Urinary bladder (tissue), 3 donors: ENCODE measurements at regions not wholly inside any gene's neighbourhood (a gene's known extent, or its start where the extent isn't known, plus 50 kb on each side); places are given as distances from the start of the nearest gene placed in this dataset.

Experiments
- DNase-seq: peaks from one replicate; pipeline ENCODE4 v3.0.0-alpha.2; 2015; ENCODE audit errors: extremely low spot score
- H3K27ac ChIP-seq: one replicate; pipeline ENCODE4 v1.5.1; 2013; ENCODE audit warnings: low read depth, mild to moderate bottlenecking, moderate library complexity
- H3K36me3 ChIP-seq: one replicate; pipeline ENCODE4 v1.6.1; 2013; ENCODE audit warnings: mild to moderate bottlenecking, moderate library complexity; ENCODE audit not compliant: insufficient read depth
- H3K4me1 ChIP-seq: one replicate; pipeline ENCODE4 v1.6.1; 2013; ENCODE audit warnings: mild to moderate bottlenecking, moderate library complexity; ENCODE audit not compliant: insufficient read depth
- H3K4me3 ChIP-seq: one replicate; pipeline ENCODE4 v1.5.1; 2013; ENCODE audit warnings: low read depth, low read length
- WGBS: extraction: QIAGEN DNeasy Blood & Tissue Kit; methylation state at CpG from one replicate; pipeline ENCODE4 v1.1.7; 2013; 5-methylcytosine and 5-hydroxymethylcytosine counted together
- donor health status: healthy with polysubstance abuse.
- donor health status: healthy.

GRCh38 chr16:65994291-65994690 lies 372.2 kb upstream of the CDH5 start:
- H3K27ac ChIP-seq, result no peak overlapping the region
- H3K4me1 ChIP-seq, result no peaks in the 10 kb centered on the region
- H3K36me3 ChIP-seq, result no peaks in the 10 kb centered on the region
- 93% methylated on average over 2 of the region's 2 CpGs for WGBS
- DNase-seq, result no peak
- no peak overlapping the region for H3K4me3 ChIP-seq

DNA sequence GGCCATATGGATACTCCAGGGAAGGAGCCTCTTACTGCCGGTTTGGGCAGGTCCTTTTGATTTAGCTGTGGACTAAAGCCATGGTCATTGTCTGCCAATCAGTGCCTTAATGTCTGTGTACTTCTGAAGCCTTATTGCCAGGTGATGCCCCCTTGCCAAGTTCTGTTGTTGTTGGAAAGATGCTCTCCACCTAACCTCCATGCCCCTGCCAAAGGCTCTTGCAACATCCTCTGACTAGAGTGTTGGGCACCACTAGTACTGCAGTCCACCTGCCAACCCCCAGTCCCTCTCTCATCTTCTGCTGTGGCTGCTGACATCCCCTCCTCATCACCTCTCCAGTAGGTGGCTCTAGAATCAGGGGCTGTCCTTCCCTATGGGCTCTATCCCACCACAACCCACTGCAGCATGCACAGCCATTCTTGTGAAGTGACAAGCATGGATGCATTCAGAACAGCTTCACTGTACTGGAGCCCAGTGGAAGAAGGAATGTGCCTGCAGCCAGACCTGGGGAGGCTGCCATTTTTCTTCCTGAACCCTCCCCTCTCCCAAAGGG lies 375.3 kb upstream of the CDH5 start:
- Histone ChIP-seq H3K4me3 (no peak overlapping the region), H3K36me3 (no peaks in the 10 kb centered on the region), H3K4me1 (no peaks in the 10 kb centered on the region), H3K27ac (no peak overlapping the region)
- DNase-seq, result no peak
- 67% methylated on average over 1 of the region's 1 CpG for WGBS

GRCh38 chr16:65989861-65990604 lies 376.5 kb upstream of the CDH5 start:
- no peak for DNase-seq
- no peaks in the 10 kb centered on the region for H3K4me1 ChIP-seq
- H3K36me3 ChIP-seq, result no peaks in the 10 kb centered on the region
- H3K4me3 ChIP-seq, result no peak overlapping the region
- H3K27ac ChIP-seq, result no peak overlapping the region
- 62% methylated on average over 5 of the region's 5 CpGs for WGBS

DNA sequence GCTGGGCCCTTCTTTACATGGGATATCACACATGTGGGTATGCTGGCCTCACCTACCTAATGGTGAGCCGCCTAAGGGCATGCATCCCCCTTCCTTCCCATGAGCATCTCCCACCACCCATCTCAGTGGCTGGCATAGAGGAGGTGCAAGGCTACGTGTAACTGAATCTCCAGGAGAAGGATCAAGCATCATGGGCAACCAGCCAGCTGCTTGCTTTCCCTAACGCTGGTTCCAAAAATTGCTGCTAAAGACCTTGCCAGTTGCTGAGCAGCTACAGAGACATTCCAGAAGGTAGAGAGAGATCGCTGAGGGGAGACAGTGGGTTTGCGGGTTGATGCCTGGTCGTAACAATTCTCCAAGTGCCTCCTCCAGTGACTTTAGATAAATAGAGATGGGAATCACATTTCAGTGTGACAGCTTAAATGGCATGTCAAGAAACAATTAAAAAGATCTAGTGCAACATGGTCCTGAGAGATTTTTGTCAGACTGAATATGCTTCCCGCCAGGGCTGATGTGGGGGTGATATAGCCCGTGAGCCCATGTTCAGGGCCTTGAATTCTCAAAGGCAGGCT lies 378.4 kb upstream of the CDH5 start:
- Histone ChIP-seq H3K4me1 (no peaks in the 10 kb centered on the region), H3K4me3 (no peak overlapping the region), H3K36me3 (no peaks in the 10 kb centered on the region), H3K27ac (no peak overlapping the region)
- DNase-seq, result no peak
- WGBS, result 67% methylated on average over 8 of the region's 8 CpGs

DNA sequence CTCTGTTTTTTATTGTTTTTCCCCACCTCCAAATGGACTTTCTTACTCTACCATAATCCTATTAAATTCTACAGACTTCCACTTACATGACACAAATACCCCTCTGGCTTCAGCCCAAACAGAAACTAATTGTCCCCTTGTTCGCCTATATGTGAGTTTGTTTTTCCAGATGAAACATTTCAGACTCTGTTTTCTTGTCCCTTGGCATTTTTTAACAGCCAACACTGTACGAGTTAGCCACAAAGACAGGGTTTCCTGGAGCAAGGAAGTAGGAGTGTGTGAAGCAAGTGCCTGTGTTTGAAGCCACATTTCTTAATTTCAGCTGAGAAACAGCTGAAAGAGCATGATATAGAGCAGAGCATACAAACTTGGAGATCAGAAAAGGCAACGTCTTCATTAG lies 382.2 kb upstream of the CDH5 start:
- Histone ChIP-seq H3K4me1 (no peaks in the 10 kb centered on the region), H3K27ac (no peak overlapping the region), H3K4me3 (no peak overlapping the region), H3K36me3 (no peaks in the 10 kb centered on the region)
- 50% methylated on average over 3 of the region's 3 CpGs for WGBS
- DNase-seq, result no peak

- H3K4me3 ChIP-seq, result no peak overlapping the region
- H3K36me3 ChIP-seq, result no peaks in the 10 kb centered on the region
- no peak for DNase-seq
- 94% methylated on average over 2 of the region's 2 CpGs for WGBS
- no peaks in the 10 kb centered on the region for H3K4me1 ChIP-seq
- H3K27ac ChIP-seq, result no peak overlapping the region
Observed at GRCh38 chr16:65981057-65981456, 385.4 kb upstream of the CDH5 start.

GRCh38 chr16:65975049-65975708 lies 391.3 kb upstream of the CDH5 start:
- H3K4me1 ChIP-seq, result no peaks in the 10 kb centered on the region
- DNase-seq, result no peak
- H3K36me3 ChIP-seq, result no peaks in the 10 kb centered on the region
- WGBS, result 85% methylated on average over 7 of the region's 7 CpGs
- H3K27ac ChIP-seq, result no peak overlapping the region
- no peak overlapping the region for H3K4me3 ChIP-seq

- no peak for DNase-seq
- Histone ChIP-seq H3K36me3 (no peaks in the 10 kb centered on the region), H3K4me1 (no peaks in the 10 kb centered on the region), H3K4me3 (no peak overlapping the region), H3K27ac (no peak overlapping the region)
- WGBS, result 71% methylated on average over 4 of the region's 4 CpGs
Observed at GRCh38 chr16:65967376-65967775, 399.1 kb upstream of the CDH5 start.

DNA sequence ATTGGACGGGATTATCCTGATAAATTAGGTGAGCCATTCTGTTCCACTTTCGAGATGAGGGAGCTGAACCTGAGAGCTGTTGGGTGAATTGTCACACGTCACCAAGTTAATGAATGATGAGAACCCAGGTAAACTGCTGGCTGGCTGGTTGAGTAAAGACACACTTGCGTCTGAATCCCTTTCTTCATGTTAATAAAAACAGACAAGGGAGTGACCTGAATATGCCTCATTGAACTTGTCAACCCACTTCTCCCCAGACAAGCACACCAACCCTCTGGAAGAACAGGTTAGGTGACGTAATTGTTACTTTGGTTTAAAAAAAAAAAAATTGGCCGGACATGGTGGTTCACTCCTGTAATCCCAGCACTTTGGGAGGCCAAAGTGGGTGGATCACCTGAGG lies 400.9 kb upstream of the CDH5 start:
- Histone ChIP-seq H3K36me3 (no peaks in the 10 kb centered on the region), H3K4me1 (no peaks in the 10 kb centered on the region), H3K4me3 (no peak overlapping the region), H3K27ac (no peak overlapping the region)
- no peak for DNase-seq
- 89% methylated on average over 6 of the region's 6 CpGs for WGBS

- Histone ChIP-seq H3K4me3 (no peak overlapping the region), H3K27ac (no peak overlapping the region), H3K4me1 (no peaks in the 10 kb centered on the region), H3K36me3 (no peaks in the 10 kb centered on the region)
- 94% methylated on average over 4 of the region's 4 CpGs for WGBS
- DNase-seq, result no peak
Observed at GRCh38 chr16:65964752-65965151, 401.7 kb upstream of the CDH5 start.

GRCh38 chr16:65961476-65962143 lies 404.9 kb upstream of the CDH5 start:
- H3K36me3 ChIP-seq, result no peaks in the 10 kb centered on the region
- WGBS, result 82% methylated on average over 4 of the region's 4 CpGs
- H3K4me3 ChIP-seq, result no peak overlapping the region
- no peak for DNase-seq
- no peaks in the 10 kb centered on the region for H3K4me1 ChIP-seq
- no peak overlapping the region for H3K27ac ChIP-seq

- Histone ChIP-seq H3K36me3 (no peaks in the 10 kb centered on the region), H3K4me3 (no peak overlapping the region), H3K4me1 (no peaks in the 10 kb centered on the region), H3K27ac (no peak overlapping the region)
- DNase-seq, result no peak
- WGBS, result 80% methylated on average over 2 of the region's 2 CpGs
Observed at GRCh38 chr16:65959983-65960382, 406.5 kb upstream of the CDH5 start.

DNA sequence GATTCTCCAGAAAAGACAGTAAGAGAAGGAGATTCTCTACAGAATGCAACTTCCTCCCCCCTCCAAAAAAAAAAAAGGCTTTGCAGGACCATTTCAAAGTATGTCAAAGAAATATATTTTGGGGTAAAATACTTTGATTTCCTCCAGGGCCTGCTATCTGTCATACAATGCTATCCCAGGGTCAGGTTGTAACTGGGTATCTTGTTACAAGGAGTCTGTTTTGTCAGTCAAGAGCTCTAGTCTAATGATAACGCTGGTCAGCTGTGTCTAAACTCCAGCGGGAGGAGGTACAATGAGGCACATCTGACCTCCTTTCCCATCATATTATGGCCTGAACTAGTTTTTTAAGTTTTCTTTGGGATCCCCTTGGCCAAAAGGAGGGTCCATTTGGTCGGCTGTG lies 408.4 kb upstream of the CDH5 start:
- WGBS, result 77% methylated on average over 3 of the region's 3 CpGs
- Histone ChIP-seq H3K4me3 (no peak overlapping the region), H3K4me1 (no peaks in the 10 kb centered on the region), H3K27ac (no peak overlapping the region), H3K36me3 (no peaks in the 10 kb centered on the region)
- no peak for DNase-seq
